NCI-H524 (cell line): ENCODE measurements at regions not wholly inside any gene's neighbourhood (a gene's known extent, or its start where the extent isn't known, plus 50 kb on each side); places are given as distances from the start of the nearest gene placed in this dataset.
A peak's percentile ranks its signal among the peaks of the same experiment; 100 is the strongest.

ENCODE experiments used
- DNase-seq, 2 experiments: peaks; one replicate each; lab custom pipeline; 2025; lab: John Stamatoyannopoulos, UW

DNA sequence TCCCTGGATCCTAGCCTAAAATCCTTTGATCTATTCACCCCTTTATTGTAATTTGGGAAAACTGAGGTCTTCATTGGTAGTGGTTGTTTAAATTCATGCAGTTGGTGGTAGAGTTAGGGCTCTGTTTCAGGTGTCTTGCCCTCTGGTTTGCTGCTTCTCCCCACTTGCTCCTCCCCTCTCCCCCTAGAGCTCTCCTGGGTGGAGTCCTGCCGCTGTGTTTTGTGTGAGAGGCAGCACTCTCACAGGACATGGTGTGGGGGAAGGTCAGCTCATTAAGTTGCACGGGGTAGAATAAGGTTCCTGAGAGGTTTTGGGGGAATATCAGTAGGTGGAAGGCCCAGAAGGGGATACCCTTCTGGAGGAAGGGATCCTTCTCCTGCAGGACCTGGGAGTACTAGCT lies 98.1 kb upstream of the NECTIN1 start:
- DNase-seq: no peak

DNA sequence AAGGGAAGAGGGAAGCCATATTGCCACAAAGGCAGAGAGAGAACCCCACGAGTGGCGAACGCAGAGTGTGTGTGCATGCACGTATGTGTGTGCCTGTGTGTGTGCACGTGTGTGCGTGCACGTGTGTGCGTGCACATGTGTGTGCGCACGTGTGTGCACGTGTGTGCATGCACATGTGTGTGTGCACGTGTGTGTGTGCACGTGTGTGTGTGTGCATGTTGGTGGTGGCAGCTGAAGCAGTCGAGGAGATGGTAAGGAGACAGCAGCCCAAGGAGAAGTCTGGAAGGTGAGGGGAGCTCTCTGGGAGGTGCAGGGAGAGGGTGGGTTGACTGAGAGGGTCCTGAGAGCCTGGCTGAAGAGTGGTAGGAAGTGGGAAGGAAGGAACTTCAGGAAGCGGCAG lies 94.1 kb upstream of the NECTIN1 start:
- DNase-seq: no peak

DNA sequence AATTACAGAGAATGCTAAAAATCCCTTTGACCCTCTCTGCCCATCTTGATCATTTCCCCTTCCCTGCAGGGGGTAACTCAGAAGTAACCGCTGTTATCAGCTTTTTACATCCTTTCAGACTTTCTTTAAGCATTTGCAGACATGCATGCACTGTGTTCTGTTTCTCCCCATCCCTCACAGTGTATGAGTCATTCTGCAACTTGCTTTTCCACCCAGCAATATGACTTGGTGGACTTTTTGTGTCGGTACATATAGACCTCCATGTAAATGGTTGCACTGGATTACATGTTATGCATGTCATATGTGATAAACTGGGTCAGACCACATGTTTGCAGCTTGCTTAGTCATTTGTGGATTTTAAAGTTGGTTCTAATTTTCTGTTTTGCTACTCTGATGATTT lies 87.7 kb upstream of the NECTIN1 start:
- no peak for DNase-seq

DNA sequence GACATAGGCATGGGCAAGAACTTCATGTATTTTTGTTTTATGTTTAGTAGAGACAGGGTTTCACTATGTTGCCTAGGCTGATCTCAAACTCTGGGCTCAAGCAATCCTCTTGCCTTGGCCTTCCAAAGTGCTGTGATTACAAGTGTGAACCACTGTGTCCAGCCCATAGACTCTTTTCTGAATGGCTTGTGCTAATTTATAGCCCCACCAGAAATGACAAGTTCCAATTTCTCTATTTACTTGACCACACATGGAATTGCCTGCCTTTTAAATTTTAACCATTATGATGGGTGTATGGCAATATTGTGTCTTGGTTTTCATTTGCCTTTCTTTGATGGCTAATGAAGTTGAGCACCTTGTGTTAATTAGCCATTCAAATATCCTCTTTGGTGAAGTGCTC lies 85.8 kb upstream of the NECTIN1 start:
- DNase-seq: no peak

DNA sequence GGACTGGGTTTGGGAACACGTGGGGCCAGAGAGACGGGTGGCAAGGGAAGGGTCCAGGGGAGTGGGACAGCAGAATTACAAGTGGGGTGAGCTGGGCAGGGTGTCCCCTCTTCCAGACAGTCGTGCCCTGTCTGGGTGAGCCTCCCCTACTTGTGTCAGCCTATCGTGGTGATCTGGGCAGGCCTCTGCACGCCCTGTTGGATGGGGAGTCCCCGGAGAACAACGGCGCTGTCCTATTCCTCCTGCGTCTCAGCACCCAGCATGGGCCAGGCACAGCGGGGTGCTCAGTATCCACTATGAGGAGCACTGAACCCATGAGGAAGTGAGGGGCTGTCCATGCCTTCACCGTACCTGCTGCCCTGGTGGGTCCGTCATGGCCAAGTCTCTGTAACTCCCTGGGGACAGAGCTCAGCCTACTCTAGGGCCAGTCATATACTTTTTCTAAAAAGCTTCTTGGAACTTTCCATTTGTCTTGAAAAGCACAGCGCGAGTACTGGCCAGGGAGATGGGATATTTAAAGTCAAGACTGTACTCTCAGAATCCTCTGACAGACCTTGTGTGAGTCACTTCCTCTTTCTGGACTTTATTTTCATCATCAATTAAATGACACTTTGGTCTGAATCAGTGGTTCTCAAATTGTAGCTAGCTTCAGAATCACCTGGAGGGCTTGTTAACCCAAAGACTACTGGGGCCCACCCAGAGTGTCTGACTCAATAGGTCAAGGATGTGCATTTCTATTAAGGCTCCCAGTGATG lies 81.7 kb upstream of the NECTIN1 start:
- no peak for DNase-seq

DNA sequence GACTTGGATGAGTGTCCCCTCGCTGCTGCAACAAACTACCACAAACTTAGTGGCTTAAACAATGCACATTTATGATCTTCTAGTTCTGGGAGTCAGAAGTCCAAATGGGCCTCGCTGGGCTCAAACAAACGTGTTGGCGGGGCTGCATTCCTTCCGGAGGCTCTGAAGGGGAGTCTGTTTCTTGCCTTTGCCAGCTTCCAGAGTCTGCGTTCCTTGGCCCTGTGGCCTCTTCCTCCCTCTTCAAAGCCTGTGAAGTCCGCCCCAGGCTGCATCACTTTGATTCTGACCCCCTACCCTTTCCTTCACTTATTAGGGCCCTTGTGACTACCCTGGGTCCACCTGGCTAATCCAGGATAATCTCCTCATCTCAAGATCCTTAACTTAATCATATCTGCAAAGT lies 80.3 kb upstream of the NECTIN1 start:
- DNase-seq: peak in 1 of 2 experiments; percentile 86

DNA sequence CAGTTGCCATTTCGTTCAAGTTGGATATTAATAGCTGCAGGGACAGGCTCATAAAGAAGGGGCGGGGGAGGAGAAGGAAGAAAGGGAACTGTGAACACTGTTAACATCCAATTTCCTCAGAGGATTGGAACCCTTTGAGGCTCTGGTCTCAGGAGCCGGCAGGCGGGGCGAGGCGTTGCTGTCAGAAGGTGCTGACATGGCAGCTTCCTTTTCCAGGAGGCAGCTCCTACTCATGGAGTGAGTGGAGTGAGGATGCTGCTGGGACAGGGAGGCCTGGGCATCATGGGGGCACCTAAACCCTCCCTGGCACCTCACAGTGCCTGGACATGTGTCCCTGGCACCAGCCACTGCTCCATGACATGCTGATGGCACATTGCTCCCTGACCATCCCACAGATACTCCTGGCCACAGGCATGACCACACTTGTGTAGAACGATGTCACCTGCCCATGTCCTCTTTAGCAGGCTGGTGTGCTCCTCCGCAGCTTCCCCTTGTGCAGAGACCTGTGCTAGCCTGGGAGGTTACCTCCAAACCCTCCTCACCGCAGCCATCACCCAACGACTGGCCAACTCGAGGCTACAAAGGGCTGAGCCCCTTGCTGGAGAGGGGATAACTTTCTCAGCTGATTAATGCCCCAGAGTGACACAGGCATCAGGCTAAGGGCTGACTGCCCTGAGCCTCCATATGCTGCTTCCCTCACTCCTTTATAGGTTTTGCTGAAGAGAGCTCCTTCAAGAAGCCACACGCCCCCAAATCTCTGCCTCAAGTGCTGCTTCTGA lies 79.6 kb upstream of the NECTIN1 start:
- DNase-seq: peak; percentile 89 to 95

DNA sequence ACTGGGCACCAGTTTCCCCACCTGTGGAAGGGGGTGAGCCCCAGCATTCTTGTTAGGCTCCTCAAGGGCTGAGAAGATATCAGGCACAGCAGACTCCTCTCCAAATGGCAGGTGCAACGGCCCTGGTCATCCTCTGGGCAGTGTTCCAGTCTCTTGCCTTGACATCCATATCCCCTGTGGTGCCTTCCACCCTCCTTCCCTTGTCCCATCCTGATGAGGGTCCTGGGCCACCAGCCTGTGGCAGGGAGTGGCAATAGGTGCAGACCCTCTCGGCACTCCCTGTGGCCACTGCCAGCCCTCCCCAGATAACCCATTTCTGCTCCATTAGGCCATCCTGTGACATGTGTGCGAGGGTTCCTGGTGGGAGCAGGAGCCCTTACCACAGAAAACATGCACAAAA lies 78.8 kb upstream of the NECTIN1 start:
- DNase-seq: no peak

DNA sequence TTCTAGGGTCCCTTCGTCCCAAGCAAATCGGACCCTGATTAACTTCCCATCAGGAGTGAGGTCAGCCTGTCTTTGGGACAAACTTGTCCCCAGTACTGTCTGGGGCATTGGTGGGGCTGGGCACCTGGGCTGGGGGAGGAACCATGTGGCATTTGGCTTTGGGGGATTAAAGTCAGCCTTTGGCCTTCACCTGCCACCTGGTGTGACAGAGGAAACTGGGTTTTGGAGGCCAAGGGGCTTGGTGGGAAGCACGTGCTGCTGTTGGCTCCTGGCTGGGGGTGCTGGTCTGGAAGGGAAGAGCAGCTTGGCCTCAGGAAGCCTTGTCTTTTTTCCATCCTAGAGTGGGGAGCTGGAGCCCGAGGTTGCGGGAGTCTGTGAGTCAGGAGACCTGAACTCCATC lies 78.4 kb upstream of the NECTIN1 start:
- peak in 1 of 2 experiments; percentile 19 for DNase-seq

DNA sequence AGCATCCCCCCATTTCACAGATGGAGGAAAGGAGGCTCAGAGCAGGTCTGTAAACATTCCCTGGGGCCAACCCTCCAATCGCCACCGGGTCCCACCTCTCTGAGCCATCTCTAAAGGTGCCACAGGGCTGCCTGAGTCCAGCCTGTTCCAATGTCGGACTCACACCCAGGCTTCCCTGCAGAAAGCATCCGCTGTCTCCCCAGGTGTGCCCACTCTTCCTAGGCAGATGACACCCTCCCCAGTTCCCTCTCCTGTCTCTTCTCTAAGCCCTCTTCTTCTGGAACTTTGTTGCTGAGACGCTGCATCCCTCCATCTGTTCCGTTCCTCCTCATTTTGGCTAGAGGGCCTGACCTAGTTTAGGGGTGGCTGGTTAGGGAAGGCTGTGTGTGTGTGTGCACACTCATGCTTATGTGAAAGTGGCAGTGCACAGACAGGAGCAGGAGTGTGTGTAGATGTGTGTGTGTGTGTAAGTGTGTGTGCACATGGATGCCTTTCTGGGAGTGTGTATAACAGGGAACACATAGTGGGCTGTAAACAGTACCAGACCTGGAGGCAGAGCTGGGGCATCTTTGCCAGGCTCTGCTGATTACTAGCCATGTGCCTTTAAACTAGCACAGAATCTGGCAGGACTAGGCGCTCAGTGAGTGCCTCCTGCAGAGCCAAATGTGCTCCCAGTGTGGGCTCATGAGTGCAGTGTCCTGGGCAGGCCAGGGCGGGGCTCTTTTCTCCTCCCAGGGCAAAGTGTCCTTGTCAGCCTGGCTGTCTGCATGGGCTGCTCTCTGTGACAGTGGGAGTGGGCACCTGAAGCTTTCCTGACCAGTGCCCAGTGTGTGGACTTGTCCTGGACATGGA lies 77.3 kb upstream of the NECTIN1 start:
- DNase-seq: peak; percentile 30 to 65

DNA sequence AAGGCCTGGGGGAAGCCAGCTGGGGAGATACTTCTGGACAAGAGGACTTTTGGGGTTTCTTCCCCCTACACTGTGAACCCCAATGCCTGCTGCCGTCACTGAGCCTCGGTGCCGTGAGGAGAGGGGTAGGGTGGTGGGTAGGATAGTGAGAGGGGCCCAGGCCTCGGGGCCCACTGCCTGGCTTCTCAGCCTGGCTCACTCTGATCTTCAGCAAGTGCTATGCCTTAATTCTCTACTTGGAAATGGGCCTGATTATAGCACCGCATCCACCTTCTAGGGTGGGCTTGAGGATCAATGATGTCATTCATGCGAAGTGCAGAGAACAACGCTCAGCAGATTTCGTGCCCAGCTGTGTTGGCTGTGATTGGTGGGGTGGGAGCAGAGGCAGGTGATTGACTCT lies 76.7 kb upstream of the NECTIN1 start:
- DNase-seq: no peak

DNA sequence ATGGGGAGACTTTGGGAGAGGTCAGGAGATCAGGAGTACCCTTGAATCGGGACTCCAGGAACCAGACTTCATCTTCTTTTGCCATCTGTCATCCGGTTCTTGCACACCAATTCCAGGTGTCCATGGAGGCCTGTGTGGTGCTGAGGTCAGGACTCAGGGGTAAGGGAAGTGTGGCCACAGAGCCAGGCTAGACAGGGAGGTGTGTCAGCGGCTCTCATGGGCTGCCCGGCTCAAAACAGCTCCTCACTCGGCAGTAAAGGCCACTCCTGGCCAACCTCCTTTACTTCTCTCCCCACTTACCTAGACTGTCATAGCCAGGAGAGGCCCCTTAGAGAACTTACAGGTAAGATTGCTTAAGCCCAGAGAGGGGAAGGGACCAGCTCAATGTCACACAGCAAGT lies 75.7 kb upstream of the NECTIN1 start:
- DNase-seq: no peak

DNA sequence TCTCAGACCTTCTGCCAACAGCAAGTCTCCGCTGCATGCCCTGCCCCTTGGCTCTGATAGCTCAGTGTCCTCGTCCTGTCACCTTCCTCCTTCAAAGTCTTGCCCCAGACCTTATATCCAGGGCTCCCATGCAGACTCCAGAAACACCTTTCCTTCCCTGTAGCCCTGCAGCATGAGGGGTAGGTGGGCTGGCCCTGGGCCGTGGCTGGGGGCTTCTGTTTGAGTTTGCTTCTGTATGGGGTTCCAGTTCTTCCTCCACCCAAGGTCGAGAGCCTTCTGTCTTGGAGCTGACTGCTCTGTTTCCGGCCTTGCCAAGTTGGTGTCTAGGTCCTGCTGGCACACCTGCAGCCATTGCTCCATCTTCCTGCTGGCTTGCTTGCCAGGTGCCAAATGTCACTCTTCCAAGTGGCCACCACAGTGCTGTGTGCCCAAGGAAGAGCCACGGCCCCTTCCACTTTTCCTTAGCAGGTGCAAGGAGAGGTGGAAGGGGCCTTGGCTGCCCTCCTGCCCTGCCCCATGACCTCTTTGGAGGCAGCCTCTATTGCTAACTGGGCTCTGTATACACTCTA lies 74.8 kb upstream of the NECTIN1 start:
- DNase-seq: no peak

DNA sequence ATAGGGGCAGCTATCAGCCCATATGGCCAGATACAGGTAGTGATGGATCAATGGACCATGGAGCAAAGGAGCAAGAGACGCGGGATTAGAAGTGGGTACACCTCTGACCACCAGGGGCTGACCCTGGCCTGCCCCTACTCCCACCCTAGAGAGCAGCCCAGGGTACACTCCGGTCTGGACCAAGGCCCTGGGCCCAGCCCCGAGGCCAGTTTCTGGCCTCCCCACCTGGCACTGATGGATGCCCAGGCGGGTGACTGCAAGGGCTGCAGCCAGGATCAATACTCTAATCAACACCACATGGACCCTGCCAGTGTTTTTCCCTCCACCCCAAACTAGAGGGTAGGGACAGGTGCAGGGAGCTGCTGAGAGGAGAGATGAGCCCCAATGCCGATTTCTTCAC lies 74.1 kb upstream of the NECTIN1 start:
- no peak for DNase-seq

DNA sequence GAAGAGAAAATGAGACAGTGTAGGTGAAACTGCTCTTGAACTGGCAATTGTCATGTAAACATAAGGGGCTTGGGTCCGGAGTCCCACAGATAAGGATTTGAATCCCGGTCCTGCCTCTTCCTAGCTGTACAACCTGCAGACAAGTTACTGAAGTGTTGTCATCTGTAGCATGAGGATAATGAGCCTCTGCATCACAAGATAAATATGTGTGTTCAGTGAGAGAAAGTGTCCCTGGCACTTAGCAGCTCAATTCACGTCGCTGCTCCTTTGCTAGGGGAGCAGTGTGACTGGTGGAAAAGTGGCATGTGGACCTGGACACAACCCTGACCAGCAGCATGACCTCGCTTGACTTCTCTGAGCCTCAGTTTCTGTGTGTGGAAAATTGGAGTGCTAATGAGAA lies 73.7 kb upstream of the NECTIN1 start:
- DNase-seq: no peak

DNA sequence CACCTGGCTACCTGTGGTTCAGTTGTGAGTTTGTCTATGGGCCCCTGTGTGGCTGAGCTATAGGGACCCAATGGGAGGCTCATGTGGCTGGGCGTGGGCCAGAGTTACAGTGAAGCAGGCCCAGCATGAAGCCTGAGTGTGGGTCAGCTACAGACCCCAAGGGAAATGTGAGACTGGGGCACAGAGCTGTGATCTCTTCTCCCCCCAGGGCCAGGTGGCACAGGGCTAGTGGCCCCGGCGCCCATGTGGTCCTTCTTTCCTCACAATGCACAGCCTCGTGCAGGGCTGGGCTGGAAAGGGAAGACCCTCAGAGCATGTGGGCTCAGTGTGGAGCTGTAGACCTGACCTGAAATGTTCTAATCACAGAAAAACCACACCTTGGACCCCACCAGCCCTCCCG lies 71.6 kb upstream of the NECTIN1 start:
- DNase-seq: no peak

DNA sequence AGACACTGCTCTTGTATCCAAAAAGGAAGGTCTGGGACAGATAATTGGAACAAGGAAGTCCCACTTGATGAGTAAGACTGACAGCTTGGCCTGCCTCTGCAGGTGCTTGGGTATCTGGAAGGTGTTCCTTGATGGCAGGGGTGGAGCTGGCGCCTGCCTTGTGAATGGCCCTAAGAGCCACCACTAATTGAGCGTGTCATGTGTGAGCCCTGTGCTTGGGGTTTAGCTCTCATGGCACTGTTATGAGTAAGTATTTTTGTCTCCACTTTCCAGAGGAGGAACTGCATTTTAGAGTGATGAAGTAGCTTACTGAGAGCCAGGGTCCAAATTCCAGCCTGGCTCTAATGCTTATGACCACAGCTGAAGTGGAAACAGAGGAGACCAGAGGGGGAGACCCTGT lies 71.2 kb upstream of the NECTIN1 start:
- DNase-seq: no peak

DNA sequence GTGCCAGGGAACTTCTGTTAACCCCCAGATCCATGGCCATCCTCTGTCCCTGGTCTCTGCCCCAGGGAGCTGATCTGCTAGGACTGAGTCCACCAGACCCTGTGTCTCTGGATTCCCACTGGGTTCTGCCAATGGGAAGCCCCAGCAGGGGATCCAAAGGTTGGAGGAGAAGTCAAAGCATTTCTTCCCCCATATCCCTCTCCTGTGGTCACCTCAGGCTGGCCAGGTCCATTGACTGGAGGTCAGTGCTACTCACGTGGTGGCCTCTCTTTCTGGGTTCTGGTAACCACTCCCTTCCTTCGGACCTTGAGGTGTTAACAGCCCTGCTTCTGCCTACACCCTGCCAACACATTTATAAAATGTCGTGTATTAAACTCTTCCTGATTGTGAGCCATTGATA lies 69.7 kb upstream of the NECTIN1 start:
- DNase-seq: no peak

DNA sequence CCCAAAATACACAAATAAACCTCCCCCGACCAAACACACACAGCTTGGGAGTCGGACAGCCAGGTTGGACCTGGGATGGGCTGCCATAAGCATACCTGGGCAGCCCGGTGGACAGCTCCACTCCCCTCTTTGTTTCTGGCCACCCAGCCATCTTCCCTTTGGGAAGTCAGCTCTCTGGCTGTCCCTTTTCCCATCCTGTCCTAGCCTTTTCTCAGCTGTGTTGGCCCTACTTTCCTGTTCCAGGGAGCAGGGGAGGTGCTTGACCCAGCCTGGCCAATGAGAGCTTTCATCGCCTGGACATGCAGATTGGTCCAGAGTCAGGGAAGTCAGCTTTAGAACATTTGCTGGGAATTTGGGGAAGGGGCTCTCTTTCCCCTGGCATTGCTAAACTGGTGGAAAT lies 68.7 kb upstream of the NECTIN1 start:
- no peak for DNase-seq

DNA sequence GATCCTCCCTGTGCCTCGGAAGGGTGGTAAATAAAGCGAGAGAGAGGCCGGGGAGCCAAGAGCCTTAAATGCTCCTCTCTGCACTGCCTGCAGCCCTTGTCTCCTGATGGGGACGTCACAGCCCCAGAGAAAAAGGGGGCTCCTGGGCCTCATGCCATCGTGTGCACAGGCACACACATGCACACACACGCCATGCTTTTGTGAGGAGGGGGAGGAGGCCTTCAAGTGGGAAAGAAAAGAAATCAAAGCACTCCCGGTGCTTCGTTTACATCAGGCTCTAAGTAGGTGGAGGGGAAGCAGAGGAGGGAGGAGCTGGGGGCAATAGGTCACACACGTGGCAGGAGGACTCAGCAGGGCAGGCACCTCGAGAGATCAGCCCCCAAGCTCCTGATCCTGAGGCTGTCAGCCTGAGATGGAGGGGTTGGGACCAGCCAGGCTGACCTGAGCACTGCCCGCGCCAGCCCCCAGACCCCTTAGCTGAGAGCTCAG lies 68.2 kb upstream of the NECTIN1 start:
- no peak for DNase-seq

DNA sequence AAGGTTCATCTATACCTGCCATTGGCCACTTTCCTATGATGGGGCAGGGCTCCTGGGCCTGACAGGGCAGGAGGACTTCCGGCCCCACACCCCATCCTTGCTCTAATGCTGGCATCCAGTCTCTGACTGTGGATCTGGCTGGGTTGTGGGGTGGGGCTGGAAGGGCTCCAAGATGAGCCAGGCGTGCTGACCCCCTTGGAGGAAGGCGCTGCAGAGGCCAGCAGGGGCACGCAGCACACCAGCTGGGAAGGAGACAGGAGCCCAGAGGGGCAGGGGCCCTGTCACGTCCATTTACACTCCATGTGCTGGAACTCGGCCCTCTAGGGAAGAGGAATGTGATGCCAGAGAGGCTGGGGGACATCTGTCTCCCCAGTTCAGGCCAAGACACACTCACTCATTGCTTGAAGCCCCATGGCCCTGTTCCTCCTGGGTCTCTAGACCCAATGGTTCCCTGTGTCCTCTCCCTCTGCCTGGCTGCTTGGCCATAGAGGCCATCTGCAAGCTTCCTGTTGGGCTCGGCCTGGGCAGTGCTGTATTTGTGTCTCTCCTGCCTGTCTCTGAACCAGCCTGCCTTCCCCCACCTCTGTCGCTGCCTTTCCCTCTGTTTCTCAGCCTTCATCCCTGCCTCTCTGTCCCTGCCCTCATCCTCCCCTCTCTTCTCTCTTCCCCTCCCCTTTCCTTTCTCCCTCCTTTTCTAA lies 67.5 kb upstream of the NECTIN1 start:
- DNase-seq: no peak

DNA sequence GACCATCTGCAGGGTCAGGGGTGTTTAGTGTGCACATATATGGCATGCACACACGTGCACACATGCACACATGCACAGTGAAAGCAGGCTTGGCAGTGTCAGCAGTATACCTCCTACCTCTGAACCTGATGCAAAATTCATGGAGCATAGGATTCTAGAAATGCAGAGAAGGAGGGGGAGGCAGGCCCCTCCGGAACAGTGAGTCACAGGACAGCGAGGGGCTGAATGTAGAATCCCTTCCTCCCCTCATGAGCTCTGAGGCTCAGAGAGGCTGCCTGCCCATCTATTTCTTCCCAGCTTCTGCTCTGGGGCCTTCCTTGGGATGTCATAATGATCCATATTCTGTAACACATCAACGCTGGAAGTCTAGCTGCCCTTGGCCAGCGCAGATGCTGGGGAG lies 66.7 kb upstream of the NECTIN1 start:
- no peak for DNase-seq
